ENCODE measurements at regions not wholly inside any gene's neighbourhood (a gene's known extent, or its start where the extent isn't known, plus 50 kb on each side); places are given as distances from the start of the nearest gene placed in this dataset.

DNA sequence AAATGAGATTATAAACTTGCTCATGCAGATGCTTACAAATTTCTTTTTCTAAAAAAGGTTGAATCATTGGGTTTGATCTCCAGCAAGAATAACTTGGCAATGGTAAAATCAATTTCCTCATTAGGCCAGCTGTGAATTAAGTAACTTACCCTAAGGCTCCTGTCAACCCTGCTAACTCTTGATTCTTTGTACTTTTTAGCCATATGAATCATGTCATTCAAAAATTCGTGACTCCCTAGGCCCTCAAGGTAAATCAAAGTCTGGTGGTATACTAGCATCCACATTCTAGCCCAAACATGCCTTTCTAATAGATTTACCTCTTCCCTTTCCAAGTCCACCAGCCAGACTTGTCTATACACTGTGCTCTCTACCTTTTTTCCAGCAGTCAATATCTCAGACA is 420.8 kb upstream of the BRINP1 start:
- no peak for TF ChIP-seq POLR2A (IDR thresholded peaks at IDR 0.05)
- TF ChIP-seq, protein P1, sequence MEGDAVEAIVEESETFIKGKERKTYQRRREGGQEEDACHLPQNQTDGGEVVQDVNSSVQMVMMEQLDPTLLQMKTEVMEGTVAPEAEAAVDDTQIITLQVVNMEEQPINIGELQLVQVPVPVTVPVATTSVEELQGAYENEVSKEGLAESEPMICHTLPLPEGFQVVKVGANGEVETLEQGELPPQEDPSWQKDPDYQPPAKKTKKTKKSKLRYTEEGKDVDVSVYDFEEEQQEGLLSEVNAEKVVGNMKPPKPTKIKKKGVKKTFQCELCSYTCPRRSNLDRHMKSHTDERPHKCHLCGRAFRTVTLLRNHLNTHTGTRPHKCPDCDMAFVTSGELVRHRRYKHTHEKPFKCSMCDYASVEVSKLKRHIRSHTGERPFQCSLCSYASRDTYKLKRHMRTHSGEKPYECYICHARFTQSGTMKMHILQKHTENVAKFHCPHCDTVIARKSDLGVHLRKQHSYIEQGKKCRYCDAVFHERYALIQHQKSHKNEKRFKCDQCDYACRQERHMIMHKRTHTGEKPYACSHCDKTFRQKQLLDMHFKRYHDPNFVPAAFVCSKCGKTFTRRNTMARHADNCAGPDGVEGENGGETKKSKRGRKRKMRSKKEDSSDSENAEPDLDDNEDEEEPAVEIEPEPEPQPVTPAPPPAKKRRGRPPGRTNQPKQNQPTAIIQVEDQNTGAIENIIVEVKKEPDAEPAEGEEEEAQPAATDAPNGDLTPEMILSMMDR (IDR thresholded peaks at IDR 0.05) = no peak
